Transverse colon (tissue), 4 donors: ENCODE measurements at regions not wholly inside any gene's neighbourhood (a gene's known extent, or its start where the extent isn't known, plus 50 kb on each side); places are given as distances from the start of the nearest gene placed in this dataset.

ENCODE experiments used
- DNase-seq: peaks from one replicate; pipeline ENCODE4 v3.0.0-alpha.2; 2019
- H3K27ac ChIP-seq, 4 donors: fragments of 200-600 bp; sonication (generic); 2 replicates each; pipeline ENCODE4 v1.5.1; 2016 to 2018; ENCODE audit warnings: inconsistent platforms in 4 of 4
- H3K27me3 ChIP-seq: fragments of 200-600 bp; sonication (generic); 2 replicates; pipeline ENCODE4 v1.5.1; 2017; ENCODE audit warnings: inconsistent platforms
- H3K36me3 ChIP-seq, 4 donors: fragments of 200-600 bp; sonication (generic); 2 replicates each; pipeline ENCODE4 v1.5.1; 2017 to 2019; ENCODE audit warnings: inconsistent platforms in 4 of 4
- H3K4me1 ChIP-seq, 4 donors: fragments of 200-600 bp; sonication (generic); 2 replicates each; pipeline ENCODE4 v1.5.1; 2017 to 2020; ENCODE audit warnings: inconsistent platforms in 4 of 4
- H3K4me3 ChIP-seq, 4 donors: fragments of 200-600 bp; sonication (generic); 1 replicate in 1 of 4; 2 replicates in 3 of 4; pipeline versions ENCODE4 v1.5.1 to v1.6.1; 2017 to 2019; ENCODE audit warnings: inconsistent platforms in 4 of 4
- H3K9me3 ChIP-seq, 2 donors: fragments of 200-600 bp; sonication (generic); 2 replicates each; pipeline ENCODE4 v1.5.1; 2017 to 2019; ENCODE audit warnings: inconsistent platforms in 2 of 2
- EP300 ChIP-seq: sonication (generic); formaldehyde crosslinking; IDR thresholded peaks from one replicate; pipeline ENCODE4 v1.6.1; 2017; ENCODE audit warnings: antibody characterized with exemption, low read depth
- POLR2A ChIP-seq: fragments of 450-650 bp; IDR thresholded peaks from one replicate; pipeline ENCODE4 v1.6.1; 2016; ENCODE audit warnings: antibody characterized with exemption, mild to moderate bottlenecking, moderate library complexity
- POLR2AphosphoS5 ChIP-seq, 3 donors: sonication (generic); formaldehyde crosslinking; IDR thresholded peaks; one replicate each; pipeline ENCODE4 v1.6.1; 2016; ENCODE audit warnings: antibody characterized with exemption in 3 of 3
- WGBS, 2 donors: methylation state at CpG; one replicate each; pipeline ENCODE4 v1.1.5; 2018; ENCODE audit warnings: low coverage in 1 of 2; 5-methylcytosine and 5-hydroxymethylcytosine counted together
- in situ Hi-C, 4 donors: fragments of 200-750 bp; cut with MboI; loops; one replicate each; pipeline versions ENCODE4 v1.15.0 to v1.15.1; 2017; ENCODE audit warnings: low sequenced_read_pairs in 3 of 4, low pct_ligation_motif_present in 1 of 4, low pct_unique_long_range_greater_than_20kb in 1 of 4
- intact Hi-C: fragments of 100-400 bp; cut with DNase I; formaldehyde crosslinking; loops from one replicate; pipeline ENCODE4 v1.15.1; 2023; ENCODE audit warnings: low total_unique reads
- TF ChIP-seq, protein P1 (sequence below), 5 experiments: fragments of 200-600 bp in 3 of 5; fragments of 450-650 bp in 2 of 5; sonication (generic) in 3 of 5; IDR thresholded peaks; 1 replicate in 2 of 5; 2 replicates in 3 of 5; pipeline ENCODE4 v1.5.1; 2016 to 2017; ENCODE audit warnings: antibody characterized with exemption in 5 of 5, inconsistent platforms in 3 of 5, mild to moderate bottlenecking in 2 of 5, moderate library complexity in 1 of 5

DNA sequence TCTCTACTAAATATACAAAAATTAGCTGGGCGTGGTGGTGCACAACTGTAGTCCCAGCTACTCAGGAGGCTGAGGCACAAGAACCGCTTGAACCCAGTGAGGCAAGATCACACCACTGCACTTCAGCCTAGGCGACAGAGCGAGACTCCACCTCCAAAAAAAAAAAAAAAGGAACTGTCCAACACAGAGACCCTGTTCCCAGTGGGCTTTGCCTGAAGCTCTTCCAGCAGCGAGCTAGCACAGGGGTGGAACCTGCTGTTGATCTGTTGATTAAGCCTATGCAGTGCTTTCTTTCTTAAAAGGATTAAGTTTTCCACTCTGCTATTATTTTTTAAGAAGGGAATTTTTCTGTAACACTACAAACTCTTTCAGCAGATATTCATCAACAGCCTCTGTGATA lies 171.0 kb upstream of the TUT7 start:
- intact Hi-C loops: no loop called here
- 81 to 83% methylated on average over 1 to 5 of the region's 5 CpGs for WGBS, 2 donors
- TF ChIP-seq POLR2A (no peak), POLR2AphosphoS5 (IDR thresholded peaks at IDR 0.05) (no peak), EP300 (no peak)
- TF ChIP-seq, protein P1, sequence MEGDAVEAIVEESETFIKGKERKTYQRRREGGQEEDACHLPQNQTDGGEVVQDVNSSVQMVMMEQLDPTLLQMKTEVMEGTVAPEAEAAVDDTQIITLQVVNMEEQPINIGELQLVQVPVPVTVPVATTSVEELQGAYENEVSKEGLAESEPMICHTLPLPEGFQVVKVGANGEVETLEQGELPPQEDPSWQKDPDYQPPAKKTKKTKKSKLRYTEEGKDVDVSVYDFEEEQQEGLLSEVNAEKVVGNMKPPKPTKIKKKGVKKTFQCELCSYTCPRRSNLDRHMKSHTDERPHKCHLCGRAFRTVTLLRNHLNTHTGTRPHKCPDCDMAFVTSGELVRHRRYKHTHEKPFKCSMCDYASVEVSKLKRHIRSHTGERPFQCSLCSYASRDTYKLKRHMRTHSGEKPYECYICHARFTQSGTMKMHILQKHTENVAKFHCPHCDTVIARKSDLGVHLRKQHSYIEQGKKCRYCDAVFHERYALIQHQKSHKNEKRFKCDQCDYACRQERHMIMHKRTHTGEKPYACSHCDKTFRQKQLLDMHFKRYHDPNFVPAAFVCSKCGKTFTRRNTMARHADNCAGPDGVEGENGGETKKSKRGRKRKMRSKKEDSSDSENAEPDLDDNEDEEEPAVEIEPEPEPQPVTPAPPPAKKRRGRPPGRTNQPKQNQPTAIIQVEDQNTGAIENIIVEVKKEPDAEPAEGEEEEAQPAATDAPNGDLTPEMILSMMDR (IDR thresholded peaks at IDR 0.05): no peak

DNA sequence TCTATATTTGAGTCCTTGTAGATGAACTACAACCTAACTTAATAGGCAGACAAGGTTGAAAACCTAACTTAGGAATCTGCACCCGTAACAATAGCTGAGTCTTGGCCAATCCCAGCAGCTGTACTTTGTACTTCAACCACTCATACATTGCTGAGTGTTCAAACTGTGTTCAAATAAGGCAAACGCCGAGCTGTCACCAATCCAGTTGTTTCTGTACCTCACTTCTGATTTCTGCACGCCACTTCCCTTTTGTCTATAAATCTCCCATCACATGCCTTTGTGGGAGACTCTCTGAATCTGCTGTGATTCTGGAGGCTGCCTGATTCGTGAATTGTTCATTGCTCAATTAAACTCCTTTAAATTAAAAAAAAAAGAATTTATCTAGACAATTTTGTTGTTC lies 167.8 kb upstream of the TUT7 start:
- no peaks in the 10 kb centered on the region for H3K4me1 ChIP-seq
- H3K27me3 ChIP-seq: no peaks in the 10 kb centered on the region
- H3K4me3 ChIP-seq: no peak overlapping the region
- intact Hi-C loops (no loop called here), in situ Hi-C loops (no loop called here)
- DNase-seq: no peak
- WGBS, 2 donors: 43 to 63% methylated on average over 5 of the region's 5 CpGs
- H3K9me3 ChIP-seq: no peaks in the 10 kb centered on the region
- no peaks in the 10 kb centered on the region for H3K36me3 ChIP-seq
- no peak overlapping the region for H3K27ac ChIP-seq
- TF ChIP-seq EP300 (no peak), POLR2A (no peak), POLR2AphosphoS5 (IDR thresholded peaks at IDR 0.05) (no peak)
- TF ChIP-seq, protein P1 (IDR thresholded peaks at IDR 0.05): no peak

More for the DNA sequence above, 171.0 kb upstream of the TUT7 start:
- Histone ChIP-seq H3K4me3 (no peak overlapping the region), H3K36me3 (no peaks in the 10 kb centered on the region), H3K9me3 (no peaks in the 10 kb centered on the region), H3K4me1 (no peaks in the 10 kb centered on the region), H3K27me3 (no peaks in the 10 kb centered on the region), H3K27ac (no peak overlapping the region)
- DNase-seq: no peak
- in situ Hi-C loops: no loop called here

- Histone ChIP-seq H3K9me3 (no peaks in the 10 kb centered on the region), H3K36me3 (no peaks in the 10 kb centered on the region), H3K27ac (no peak overlapping the region), H3K4me3 (no peak overlapping the region), H3K4me1 (no peaks in the 10 kb centered on the region), H3K27me3 (no peaks in the 10 kb centered on the region)
- no peak for DNase-seq
- no peak for TF ChIP-seq POLR2AphosphoS5 (IDR thresholded peaks at IDR 0.05)
- TF ChIP-seq POLR2A: no peak
- no peak for TF ChIP-seq EP300
- TF ChIP-seq, protein P1 (IDR thresholded peaks at IDR 0.05): no peak
- 69 to 75% methylated on average over 3 to 4 of the region's 4 CpGs for WGBS, 2 donors
- intact Hi-C loops: no loop called here
- in situ Hi-C loops: no loop called here
These were observed 167.1 kb upstream of the TUT7 start for GRCh38 chr9:86521322-86521721.

GRCh38 chr9:86519066-86519615 lies 164.9 kb upstream of the TUT7 start:
- Histone ChIP-seq H3K27me3 (no peaks in the 10 kb centered on the region), H3K36me3 (no peaks in the 10 kb centered on the region), H3K4me3 (no peak overlapping the region), H3K4me1 (no peaks in the 10 kb centered on the region), H3K9me3 (no peaks in the 10 kb centered on the region), H3K27ac (no peak overlapping the region)
- intact Hi-C loops: no loop called here
- in situ Hi-C loops: no loop called here
- no peak for TF ChIP-seq POLR2AphosphoS5 (IDR thresholded peaks at IDR 0.05)
- no peak for DNase-seq

GRCh38 chr9:86517475-86517874 lies 163.3 kb upstream of the TUT7 start:
- 33 to 75% methylated on average over 1 of the region's 1 CpG for WGBS, 2 donors
- Histone ChIP-seq H3K36me3 (no peaks in the 10 kb centered on the region), H3K27ac (no peak overlapping the region), H3K27me3 (no peaks in the 10 kb centered on the region), H3K9me3 (no peaks in the 10 kb centered on the region), H3K4me1 (no peaks in the 10 kb centered on the region), H3K4me3 (no peak overlapping the region)
- DNase-seq: no peak
- in situ Hi-C loops: no loop called here
- TF ChIP-seq, protein P1 (IDR thresholded peaks at IDR 0.05): no peak
- TF ChIP-seq POLR2A (no peak), EP300 (no peak), POLR2AphosphoS5 (IDR thresholded peaks at IDR 0.05) (no peak)
- intact Hi-C loops: no loop called here
